AG10803 (cell line): ENCODE measurements at regions not wholly inside any gene's neighbourhood (a gene's known extent, or its start where the extent isn't known, plus 50 kb on each side); places are given as distances from the start of the nearest gene placed in this dataset.

Source experiments
- DNase-seq: peaks from one replicate; pipeline ENCODE4 v3.0.0; 2010; ENCODE audit warnings: low read depth
- H3K4me3 ChIP-seq: 2 replicates; pipeline ENCODE4 v1.5.1; 2011; ENCODE audit warnings: mild to moderate bottlenecking, low read length, control low read depth
- TF ChIP-seq, protein P1 (sequence below): conservative IDR thresholded peaks from 2 replicates; pipeline ENCODE4 v1.5.1; 2011; ENCODE audit warnings: mild to moderate bottlenecking, low read length, control low read depth, inconsistent platforms

DNA sequence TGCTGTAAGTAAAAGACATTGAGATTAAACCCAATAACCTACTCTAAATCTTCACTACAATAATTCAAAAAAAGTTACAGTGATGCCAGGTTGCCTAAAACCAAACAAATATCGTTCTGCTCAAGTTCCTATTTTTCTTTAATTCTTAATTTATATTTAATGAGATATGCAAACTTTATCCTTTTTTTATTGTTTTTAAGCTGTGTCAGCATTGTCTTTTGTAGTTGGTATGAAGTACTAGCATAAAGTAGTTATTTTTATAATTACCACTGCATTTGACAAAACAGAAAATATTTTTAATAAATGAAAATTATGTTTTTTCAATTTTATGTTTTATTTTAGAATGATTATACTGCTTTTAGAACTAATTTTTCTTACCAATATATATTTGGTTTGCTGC, 1431.1 kb upstream of the PCDH7 start:
- no peak overlapping the region for H3K4me3 ChIP-seq
- TF ChIP-seq, protein P1, sequence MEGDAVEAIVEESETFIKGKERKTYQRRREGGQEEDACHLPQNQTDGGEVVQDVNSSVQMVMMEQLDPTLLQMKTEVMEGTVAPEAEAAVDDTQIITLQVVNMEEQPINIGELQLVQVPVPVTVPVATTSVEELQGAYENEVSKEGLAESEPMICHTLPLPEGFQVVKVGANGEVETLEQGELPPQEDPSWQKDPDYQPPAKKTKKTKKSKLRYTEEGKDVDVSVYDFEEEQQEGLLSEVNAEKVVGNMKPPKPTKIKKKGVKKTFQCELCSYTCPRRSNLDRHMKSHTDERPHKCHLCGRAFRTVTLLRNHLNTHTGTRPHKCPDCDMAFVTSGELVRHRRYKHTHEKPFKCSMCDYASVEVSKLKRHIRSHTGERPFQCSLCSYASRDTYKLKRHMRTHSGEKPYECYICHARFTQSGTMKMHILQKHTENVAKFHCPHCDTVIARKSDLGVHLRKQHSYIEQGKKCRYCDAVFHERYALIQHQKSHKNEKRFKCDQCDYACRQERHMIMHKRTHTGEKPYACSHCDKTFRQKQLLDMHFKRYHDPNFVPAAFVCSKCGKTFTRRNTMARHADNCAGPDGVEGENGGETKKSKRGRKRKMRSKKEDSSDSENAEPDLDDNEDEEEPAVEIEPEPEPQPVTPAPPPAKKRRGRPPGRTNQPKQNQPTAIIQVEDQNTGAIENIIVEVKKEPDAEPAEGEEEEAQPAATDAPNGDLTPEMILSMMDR = no peak
- DNase-seq = no peak

GRCh38 chr4:29295280-29295679, 1424.9 kb upstream of the PCDH7 start:
- H3K4me3 ChIP-seq = no peak overlapping the region
- TF ChIP-seq, protein P1 = no peak
- DNase-seq = no peak

DNA sequence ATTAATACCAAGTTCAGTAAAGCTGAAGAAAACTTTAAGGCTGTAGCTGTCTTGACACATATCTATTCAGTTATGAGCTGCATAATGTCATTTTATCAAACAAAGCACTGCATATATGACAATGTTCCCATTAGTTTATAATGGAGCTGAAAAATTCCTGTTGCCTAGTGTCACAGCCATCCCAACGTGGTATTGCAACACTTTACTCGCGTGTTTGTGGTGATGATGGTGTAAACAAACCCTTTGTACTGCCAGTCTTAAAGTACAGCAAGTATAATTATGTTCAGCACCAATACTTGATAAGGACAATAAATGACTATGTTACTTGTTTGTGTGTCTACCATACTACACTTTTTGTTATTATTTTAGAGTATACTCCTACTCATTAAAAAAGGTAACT, 1415.6 kb upstream of the PCDH7 start:
- no peak overlapping the region for H3K4me3 ChIP-seq
- TF ChIP-seq, protein P1 = no peak
- DNase-seq = peak; percentile 0

GRCh38 chr4:29307256-29307655, 1412.9 kb upstream of the PCDH7 start:
- no peak for DNase-seq
- TF ChIP-seq, protein P1 = no peak
- H3K4me3 ChIP-seq = no peak overlapping the region

GRCh38 chr4:29307755-29308154, 1412.4 kb upstream of the PCDH7 start:
- DNase-seq = no peak
- TF ChIP-seq, protein P1 = no peak

DNA sequence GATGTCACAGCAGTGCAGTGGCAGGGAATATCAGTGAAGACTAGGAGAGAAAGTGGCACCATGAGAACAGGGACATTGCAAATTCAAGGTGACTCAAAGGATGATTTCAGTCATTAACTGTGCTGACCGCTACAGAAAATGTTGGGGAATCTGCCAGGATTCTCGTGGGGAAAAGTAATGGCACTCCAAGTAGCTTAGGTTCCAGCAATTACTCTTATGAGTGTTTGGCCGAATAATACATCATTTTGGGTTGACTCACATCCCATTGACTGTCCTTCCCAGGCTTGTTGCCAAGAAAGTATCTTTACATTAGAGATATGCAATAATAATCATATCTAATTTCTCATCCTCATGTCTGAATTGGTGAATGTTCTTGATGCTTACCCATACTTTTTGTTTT, 1411.1 kb upstream of the PCDH7 start:
- no peak for DNase-seq
- TF ChIP-seq, protein P1 = no peak
- H3K4me3 ChIP-seq = no peak overlapping the region

More at GRCh38 chr4:29307755-29308154, 1412.4 kb upstream of the PCDH7 start:
- no peak overlapping the region for H3K4me3 ChIP-seq

GRCh38 chr4:29310252-29310651, 1409.9 kb upstream of the PCDH7 start:
- no peak for DNase-seq

More at GRCh38 chr4:29310252-29310651, 1409.9 kb upstream of the PCDH7 start:
- H3K4me3 ChIP-seq = no peak overlapping the region
- TF ChIP-seq, protein P1 = no peak
